Suprapubic skin (tissue), 4 donors: ENCODE measurements at regions not wholly inside any gene's neighbourhood (a gene's known extent, or its start where the extent isn't known, plus 50 kb on each side); places are given as distances from the start of the nearest gene placed in this dataset.

ENCODE experiments used
- DNase-seq, 2 donors: peaks; one replicate each; pipeline ENCODE4 v3.0.0-alpha.2; 2019; ENCODE audit warnings: low spot score in 2 of 2
- H3K27ac ChIP-seq: fragments of 200-600 bp; sonication (generic); one replicate; pipeline ENCODE4 v1.5.1; 2019
- H3K27me3 ChIP-seq: fragments of 200-600 bp; sonication (generic); one replicate; pipeline ENCODE4 v1.5.1; 2019
- H3K36me3 ChIP-seq: fragments of 200-600 bp; sonication (generic); one replicate; pipeline ENCODE4 v1.5.1; 2019
- H3K4me1 ChIP-seq: fragments of 200-600 bp; sonication (generic); one replicate; pipeline ENCODE4 v1.5.1; 2019
- H3K4me3 ChIP-seq: fragments of 200-600 bp; sonication (generic); one replicate; pipeline ENCODE4 v1.5.1; 2019; ENCODE audit warnings: mild to moderate bottlenecking
- H3K9me3 ChIP-seq: fragments of 200-600 bp; sonication (generic); one replicate; pipeline ENCODE4 v1.5.1; 2019
- EP300 ChIP-seq: sonication (generic); formaldehyde crosslinking; IDR thresholded peaks from one replicate; pipeline ENCODE4 v1.6.1; 2017; ENCODE audit warnings: antibody characterized with exemption
- POLR2A ChIP-seq, 2 donors: fragments of 450-650 bp; IDR thresholded peaks; one replicate each; pipeline ENCODE4 v1.6.1; 2017; ENCODE audit warnings: antibody characterized with exemption in 2 of 2, mild to moderate bottlenecking in 2 of 2, moderate library complexity in 2 of 2
- POLR2AphosphoS5 ChIP-seq, 3 donors: sonication (generic); formaldehyde crosslinking; IDR thresholded peaks; one replicate each; pipeline ENCODE4 v1.6.1; 2017; ENCODE audit warnings: antibody characterized with exemption in 3 of 3
- WGBS: methylation state at CpG from one replicate; pipeline ENCODE4 v1.1.5; 2018; 5-methylcytosine and 5-hydroxymethylcytosine counted together
- TF ChIP-seq, protein P1 (sequence below), 2 donors: fragments of 200-600 bp in 1 of 2; fragments of 450-650 bp in 1 of 2; sonication (generic) in 1 of 2; IDR thresholded peaks; one replicate each; pipeline ENCODE4 v1.5.1; 2016 to 2019; ENCODE audit warnings: antibody characterized with exemption in 2 of 2, mild to moderate bottlenecking in 1 of 2, moderate library complexity in 1 of 2

DNA sequence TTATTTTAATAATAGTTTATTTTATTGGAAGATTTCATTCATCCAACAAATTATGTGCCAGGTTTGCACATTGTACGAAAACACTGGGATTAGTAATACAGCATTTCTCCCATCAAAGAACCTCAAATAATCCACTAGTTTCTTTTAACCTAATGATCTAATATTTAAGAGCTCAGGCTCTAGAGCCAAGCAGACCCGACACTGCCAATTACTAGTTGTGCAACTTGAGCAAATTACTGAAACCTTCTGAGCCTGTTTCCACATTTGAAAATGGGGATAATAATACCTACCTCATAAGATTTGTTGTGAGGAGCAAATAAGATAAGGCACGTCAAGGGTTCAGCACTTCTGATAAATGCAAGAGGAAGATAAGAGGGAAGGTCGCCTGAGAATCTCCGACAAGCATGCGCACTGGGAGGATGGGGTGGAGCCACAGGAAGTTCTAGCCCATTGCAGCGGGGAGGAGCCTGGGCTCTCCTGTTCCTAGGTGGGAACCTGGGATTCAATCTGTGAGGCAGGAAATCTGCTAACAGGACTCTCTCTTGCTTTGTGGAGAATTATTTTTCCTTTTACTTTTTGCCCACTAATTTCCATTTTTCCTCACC lies 141.5 kb upstream of the SMAD1 start:
- H3K27me3 ChIP-seq, result no peaks in the 10 kb centered on the region
- TF ChIP-seq POLR2AphosphoS5 (IDR thresholded peaks at IDR 0.05), result no peak
- TF ChIP-seq, protein P1, sequence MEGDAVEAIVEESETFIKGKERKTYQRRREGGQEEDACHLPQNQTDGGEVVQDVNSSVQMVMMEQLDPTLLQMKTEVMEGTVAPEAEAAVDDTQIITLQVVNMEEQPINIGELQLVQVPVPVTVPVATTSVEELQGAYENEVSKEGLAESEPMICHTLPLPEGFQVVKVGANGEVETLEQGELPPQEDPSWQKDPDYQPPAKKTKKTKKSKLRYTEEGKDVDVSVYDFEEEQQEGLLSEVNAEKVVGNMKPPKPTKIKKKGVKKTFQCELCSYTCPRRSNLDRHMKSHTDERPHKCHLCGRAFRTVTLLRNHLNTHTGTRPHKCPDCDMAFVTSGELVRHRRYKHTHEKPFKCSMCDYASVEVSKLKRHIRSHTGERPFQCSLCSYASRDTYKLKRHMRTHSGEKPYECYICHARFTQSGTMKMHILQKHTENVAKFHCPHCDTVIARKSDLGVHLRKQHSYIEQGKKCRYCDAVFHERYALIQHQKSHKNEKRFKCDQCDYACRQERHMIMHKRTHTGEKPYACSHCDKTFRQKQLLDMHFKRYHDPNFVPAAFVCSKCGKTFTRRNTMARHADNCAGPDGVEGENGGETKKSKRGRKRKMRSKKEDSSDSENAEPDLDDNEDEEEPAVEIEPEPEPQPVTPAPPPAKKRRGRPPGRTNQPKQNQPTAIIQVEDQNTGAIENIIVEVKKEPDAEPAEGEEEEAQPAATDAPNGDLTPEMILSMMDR (IDR thresholded peaks at IDR 0.05), result no peak
- no peak for TF ChIP-seq EP300
- TF ChIP-seq POLR2A (IDR thresholded peaks at IDR 0.05), result no peak
- 82% methylated on average over 7 of the region's 7 CpGs for WGBS
- no peaks in the 10 kb centered on the region for H3K36me3 ChIP-seq
- no peak for DNase-seq
- no peak overlapping the region for H3K27ac ChIP-seq
- H3K9me3 ChIP-seq, result no peaks in the 10 kb centered on the region
- no peaks in the 10 kb centered on the region for H3K4me1 ChIP-seq
- no peak overlapping the region for H3K4me3 ChIP-seq

GRCh38 chr4:145339075-145339725 lies 142.5 kb upstream of the SMAD1 start:
- TF ChIP-seq POLR2A (IDR thresholded peaks at IDR 0.05) (no peak), EP300 (no peak), POLR2AphosphoS5 (IDR thresholded peaks at IDR 0.05) (no peak)
- TF ChIP-seq, protein P1 (IDR thresholded peaks at IDR 0.05), result no peak
- H3K36me3 ChIP-seq, result no peaks in the 10 kb centered on the region
- H3K27me3 ChIP-seq, result no peaks in the 10 kb centered on the region
- H3K4me3 ChIP-seq, result no peak overlapping the region
- no peaks in the 10 kb centered on the region for H3K9me3 ChIP-seq
- no peak overlapping the region for H3K27ac ChIP-seq
- DNase-seq, result no peak
- H3K4me1 ChIP-seq, result no peaks in the 10 kb centered on the region
- 90% methylated on average over 3 of the region's 3 CpGs for WGBS

GRCh38 chr4:145338568-145338967 lies 143.1 kb upstream of the SMAD1 start:
- TF ChIP-seq POLR2A (IDR thresholded peaks at IDR 0.05) (no peak), EP300 (no peak), POLR2AphosphoS5 (IDR thresholded peaks at IDR 0.05) (no peak)
- TF ChIP-seq, protein P1 (IDR thresholded peaks at IDR 0.05), result no peak
- WGBS, result 66% methylated on average over 3 of the region's 3 CpGs
- H3K4me3 ChIP-seq, result no peak overlapping the region
- H3K4me1 ChIP-seq, result no peaks in the 10 kb centered on the region
- H3K27me3 ChIP-seq, result no peaks in the 10 kb centered on the region
- DNase-seq, result no peak
- no peak overlapping the region for H3K27ac ChIP-seq
- no peaks in the 10 kb centered on the region for H3K9me3 ChIP-seq
- H3K36me3 ChIP-seq, result no peaks in the 10 kb centered on the region

- Histone ChIP-seq H3K9me3 (no peaks in the 10 kb centered on the region), H3K4me3 (no peak overlapping the region), H3K36me3 (no peaks in the 10 kb centered on the region), H3K27ac (no peak overlapping the region), H3K27me3 (no peaks in the 10 kb centered on the region), H3K4me1 (no peaks in the 10 kb centered on the region)
- no peak for DNase-seq
- TF ChIP-seq EP300 (no peak), POLR2A (IDR thresholded peaks at IDR 0.05) (no peak), POLR2AphosphoS5 (IDR thresholded peaks at IDR 0.05) (no peak)
- TF ChIP-seq, protein P1 (IDR thresholded peaks at IDR 0.05), result no peak
- WGBS, result 98% methylated on average over 2 of the region's 2 CpGs
Measured at GRCh38 chr4:145337391-145337790, 144.3 kb upstream of the SMAD1 start.

GRCh38 chr4:145333786-145334185 lies 147.9 kb upstream of the SMAD1 start:
- WGBS, result 84% methylated on average over 3 of the region's 3 CpGs
- DNase-seq, result no peak
- no peak for TF ChIP-seq EP300
- TF ChIP-seq, protein P1 (IDR thresholded peaks at IDR 0.05), result no peak
- no peak for TF ChIP-seq POLR2AphosphoS5 (IDR thresholded peaks at IDR 0.05)
- no peak for TF ChIP-seq POLR2A (IDR thresholded peaks at IDR 0.05)
- Histone ChIP-seq H3K9me3 (no peaks in the 10 kb centered on the region), H3K27ac (no peak overlapping the region), H3K4me3 (no peak overlapping the region), H3K27me3 (no peaks in the 10 kb centered on the region), H3K4me1 (no peaks in the 10 kb centered on the region), H3K36me3 (no peaks in the 10 kb centered on the region)
